HT1080 (cell line): ENCODE measurements at regions not wholly inside any gene's neighbourhood (a gene's known extent, or its start where the extent isn't known, plus 50 kb on each side); places are given as distances from the start of the nearest gene placed in this dataset.
A peak's percentile ranks its signal among the peaks of the same experiment; 100 is the strongest.

Experiments
- DNase-seq: peaks from one replicate; pipeline ENCODE4 v3.0.0-alpha.2; 2015; ENCODE audit warnings: low read depth

- no peak for DNase-seq
Measured at GRCh38 chr1:53378061-53378460, 50.2 kb upstream of the LRP8 start.

- DNase-seq: no peak
Measured at GRCh38 chr1:53378932-53379661, 51.2 kb upstream of the LRP8 start.

- DNase-seq: no peak
Measured at GRCh38 chr1:53379662-53380002, 51.8 kb upstream of the LRP8 start.

GRCh38 chr1:53380296-53380695 lies 52.4 kb upstream of the LRP8 start:
- no peak for DNase-seq

- DNase-seq: peak; percentile 85
Measured at GRCh38 chr1:53381790-53382401, 54.0 kb upstream of the LRP8 start.

- DNase-seq: no peak
Measured at GRCh38 chr1:53383136-53383870, 55.4 kb upstream of the LRP8 start.

GRCh38 chr1:53384796-53385195 lies 56.9 kb upstream of the LRP8 start:
- DNase-seq: no peak

GRCh38 chr1:53385276-53386225 lies 57.7 kb upstream of the LRP8 start:
- no peak for DNase-seq

GRCh38 chr1:53388963-53389362 lies 61.1 kb upstream of the LRP8 start:
- no peak for DNase-seq

GRCh38 chr1:53390261-53390660 lies 62.4 kb upstream of the LRP8 start:
- no peak for DNase-seq

- no peak for DNase-seq
Measured at GRCh38 chr1:53390736-53391135, 62.9 kb upstream of the LRP8 start.

- no peak for DNase-seq
Measured at GRCh38 chr1:53391296-53391695, 63.4 kb upstream of the LRP8 start.

GRCh38 chr1:53391982-53392381 lies 64.1 kb upstream of the LRP8 start:
- peak; percentile 36 for DNase-seq

GRCh38 chr1:53392460-53392859 lies 64.6 kb upstream of the LRP8 start:
- no peak for DNase-seq

GRCh38 chr1:53393325-53393792 lies 65.5 kb upstream of the LRP8 start:
- DNase-seq: peak; percentile 76

- DNase-seq: no peak
Measured at GRCh38 chr1:53394306-53394705, 64.9 kb upstream of the DMRTB1 start.

- no peak for DNase-seq
Measured at GRCh38 chr1:53395671-53396215, 63.5 kb upstream of the DMRTB1 start.

- no peak for DNase-seq
Measured at GRCh38 chr1:53396573-53397268, 62.5 kb upstream of the DMRTB1 start.

GRCh38 chr1:53398091-53398490 lies 61.1 kb upstream of the DMRTB1 start:
- no peak for DNase-seq

- DNase-seq: no peak
Measured at GRCh38 chr1:53398576-53399365, 60.4 kb upstream of the DMRTB1 start.
